Right ventricle myocardium superior (tissue), 1 donor: ENCODE measurements at regions not wholly inside any gene's neighbourhood (a gene's known extent, or its start where the extent isn't known, plus 50 kb on each side); places are given as distances from the start of the nearest gene placed in this dataset.
"Not testable (repeated sequence)": the region's sequence is repeated elsewhere in the genome, so short reads cannot be mapped to it uniquely, and the experiment has no call there.

Source experiments
- ATAC-seq: fragments of 200-7000 bp; cut with Tn5 transposase; one replicate; pipeline ENCODE4 v1.9.1; 2020; ENCODE audit warnings: mild to moderate bottlenecking; ENCODE audit not compliant: poor library complexity
- DNase-seq: peaks from one replicate; pipeline ENCODE4 v3.0.0-alpha.2; 2020
- intact Hi-C: fragments of 100-400 bp; cut with DNase I; formaldehyde crosslinking; loops from one replicate; pipeline ENCODE4 v1.11.2; 2022
- donor health status: DM: no; HTN: yes; CAD: no; lungs with severe emphysema.

GRCh38 chr6:119965008-119965407, 615.4 kb upstream of the MAN1A1 start:
- ATAC-seq = no peak
- intact Hi-C loops = no loop called here
- no peak for DNase-seq

DNA sequence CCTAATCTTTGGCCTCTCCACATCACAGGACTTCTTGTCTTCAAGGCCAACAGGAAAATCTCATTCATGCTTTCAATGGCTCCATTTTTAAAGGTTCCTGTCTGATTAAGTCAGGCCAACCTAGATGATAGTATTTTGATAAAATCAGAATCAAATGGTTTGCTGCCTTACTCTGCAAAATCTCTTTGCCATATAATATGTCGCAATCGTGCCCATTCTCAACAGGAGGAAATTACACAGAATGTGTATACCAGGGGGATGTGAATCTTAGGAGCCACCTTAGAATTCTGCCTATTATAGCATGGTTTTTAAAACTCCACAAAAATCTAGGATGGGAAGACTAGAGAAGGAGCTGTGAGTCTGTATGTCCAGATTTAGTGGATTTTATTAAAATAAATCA, 612.9 kb upstream of the MAN1A1 start:
- intact Hi-C loops = no loop called here

GRCh38 chr6:119961450-119961849, 611.9 kb upstream of the MAN1A1 start:
- ATAC-seq (no peak), DNase-seq (no peak)
- intact Hi-C loops = no loop called here

More for the DNA sequence above, 612.9 kb upstream of the MAN1A1 start:
- DNase-seq = no peak
- ATAC-seq = no peak

DNA sequence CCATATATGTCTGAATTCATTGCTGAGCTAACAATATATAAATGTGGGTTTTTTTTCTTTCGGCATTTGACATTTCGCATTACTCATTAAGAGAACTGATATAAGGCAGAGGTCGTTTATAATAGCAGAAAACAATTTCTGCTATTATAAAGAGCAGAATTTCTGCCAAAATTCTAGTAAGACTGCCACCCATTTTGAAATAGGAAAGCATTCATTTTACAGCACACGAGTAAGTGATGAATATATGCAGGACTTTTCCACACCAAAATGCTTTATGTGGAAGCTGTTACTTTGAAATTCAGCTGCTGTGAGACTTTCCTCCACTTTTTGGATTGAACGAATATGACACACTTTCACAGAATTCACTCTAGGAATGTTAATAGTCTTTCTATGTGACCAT, 610.9 kb upstream of the MAN1A1 start:
- ATAC-seq (no peak), DNase-seq (no peak)
- intact Hi-C loops = no loop called here

- intact Hi-C loops = no loop called here
- ATAC-seq (no peak), DNase-seq (no peak)
Measured at GRCh38 chr6:119960036-119960435, 610.5 kb upstream of the MAN1A1 start.

- intact Hi-C loops = no loop called here
- DNase-seq (no peak), ATAC-seq (no peak)
Measured at GRCh38 chr6:119957195-119957594, 607.6 kb upstream of the MAN1A1 start.

DNA sequence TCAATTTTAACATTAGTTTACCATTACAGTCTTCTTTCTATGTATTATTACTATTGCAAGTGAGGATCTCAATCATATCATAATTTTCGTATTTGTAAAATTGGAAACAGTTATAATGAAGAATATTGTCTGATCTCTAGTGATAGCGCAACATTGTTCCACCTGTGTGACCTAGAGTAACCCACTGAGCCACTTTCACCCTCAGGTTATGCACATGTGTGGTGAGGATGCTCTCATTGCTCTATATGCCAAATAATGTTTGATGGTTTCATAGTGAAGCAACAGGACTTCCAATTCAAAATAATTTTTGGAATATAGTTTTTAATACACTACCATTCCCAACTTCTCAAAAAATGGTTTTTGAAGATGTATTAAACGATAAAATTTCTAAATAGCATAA, 603.1 kb upstream of the MAN1A1 start:
- ATAC-seq = no peak
- intact Hi-C loops = no loop called here
- DNase-seq = no peak

- ATAC-seq (no peak), DNase-seq (no peak)
- intact Hi-C loops = no loop called here
Measured at GRCh38 chr6:119950681-119951080, 601.1 kb upstream of the MAN1A1 start.

DNA sequence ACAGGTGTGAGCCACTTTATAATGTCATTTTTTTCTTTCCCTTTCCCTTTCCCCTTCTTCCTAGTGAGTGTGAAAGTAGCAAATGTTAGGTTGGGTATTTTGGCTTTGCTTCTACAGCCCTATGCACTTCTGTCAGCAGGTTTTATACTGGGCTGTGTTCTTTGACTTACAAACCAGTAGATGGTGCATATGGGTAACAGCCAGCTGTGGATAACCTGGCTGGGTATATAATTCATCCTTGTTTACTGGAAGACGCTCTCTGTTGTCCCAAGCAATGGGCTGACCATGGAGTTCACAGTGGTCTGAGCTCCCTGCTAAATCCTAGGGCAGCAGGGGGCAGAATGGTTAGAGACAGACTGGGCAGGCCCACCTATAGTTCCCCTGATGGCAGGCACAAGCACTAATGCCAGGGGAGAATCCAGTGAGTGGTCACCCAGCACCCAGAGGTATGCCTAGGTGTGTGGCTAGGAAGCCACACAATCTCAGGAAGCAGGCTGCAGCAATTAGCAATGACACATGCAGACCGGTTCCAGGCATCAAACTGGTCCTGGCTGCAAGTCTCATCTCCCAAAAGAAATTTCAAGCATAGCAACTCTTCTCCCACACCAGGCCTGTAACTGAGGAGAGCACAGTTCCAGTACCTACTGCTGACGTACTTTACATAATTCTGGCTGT, 592.7 kb upstream of the MAN1A1 start:
- DNase-seq = no peak
- intact Hi-C loops = no loop called here
- no peak for ATAC-seq

DNA sequence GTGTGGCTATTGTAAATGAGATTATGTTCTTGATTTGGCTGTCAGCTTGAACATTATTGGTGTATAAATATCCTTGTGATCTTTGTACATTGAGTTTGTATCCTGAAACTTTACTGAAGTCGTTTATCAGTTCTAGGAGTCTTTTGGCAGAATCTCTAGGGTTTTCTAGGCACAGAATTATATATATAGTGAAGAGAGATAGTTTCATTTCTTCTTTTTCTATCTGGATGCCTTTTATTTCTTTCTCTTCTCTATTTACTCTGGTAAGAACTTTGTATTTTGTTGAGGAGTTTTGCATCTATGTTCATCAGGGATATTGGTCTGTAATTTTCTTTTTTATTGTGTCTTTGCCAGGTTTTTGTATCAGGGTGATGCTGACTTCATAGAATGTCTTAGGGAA, 589.2 kb upstream of the MAN1A1 start:
- ATAC-seq (no peak), DNase-seq (no peak)
- intact Hi-C loops = no loop called here

- no peak for ATAC-seq
Measured at GRCh38 chr6:119934816-119935215, 585.3 kb upstream of the MAN1A1 start.

DNA sequence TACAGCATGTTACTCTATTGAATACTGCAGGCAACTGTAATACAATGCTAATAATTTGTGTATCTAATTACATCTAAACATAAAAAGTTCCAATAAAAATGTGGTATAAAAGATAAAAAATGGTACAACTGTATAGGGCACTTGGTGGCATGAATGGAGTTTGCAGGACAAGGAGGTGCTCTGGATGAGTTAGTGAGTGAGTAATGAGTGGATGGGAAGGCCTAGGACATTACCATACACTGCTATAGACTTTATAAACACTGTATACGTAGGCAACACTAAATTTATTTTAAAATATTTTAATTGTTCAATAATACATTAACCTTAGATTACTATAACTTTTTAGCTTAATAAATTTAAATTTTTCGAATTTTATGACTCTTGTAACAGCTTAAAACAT, 579.6 kb upstream of the MAN1A1 start:
- DNase-seq (no peak), ATAC-seq (no peak)
- intact Hi-C loops = no loop called here

More at GRCh38 chr6:119934816-119935215, 585.3 kb upstream of the MAN1A1 start:
- intact Hi-C loops = no loop called here
- no peak for DNase-seq

DNA sequence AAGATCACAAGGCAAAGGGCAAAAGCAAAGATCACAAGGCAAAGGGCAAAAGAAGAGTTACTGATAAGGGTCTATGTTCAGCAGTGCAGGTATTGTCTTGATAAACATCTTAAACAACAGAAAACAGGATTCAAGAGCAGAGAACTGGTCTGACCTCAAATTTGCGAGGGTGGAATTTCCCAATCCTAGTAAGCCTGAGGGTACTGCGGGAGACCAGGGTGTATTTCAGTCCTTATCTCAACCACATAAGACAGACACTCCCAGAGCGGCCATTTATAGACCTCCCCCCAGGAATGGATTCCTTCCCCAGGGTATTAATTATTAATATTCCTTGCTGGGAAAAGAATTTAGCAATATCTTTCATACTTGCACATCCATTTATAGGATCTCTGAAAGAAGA, 575.3 kb upstream of the MAN1A1 start:
- DNase-seq, intact Hi-C loops, ATAC-seq: not testable (repeated sequence)

GRCh38 chr6:119922814-119923213, 573.3 kb upstream of the MAN1A1 start:
- DNase-seq = no peak
- intact Hi-C loops = no loop called here
- ATAC-seq = no peak

DNA sequence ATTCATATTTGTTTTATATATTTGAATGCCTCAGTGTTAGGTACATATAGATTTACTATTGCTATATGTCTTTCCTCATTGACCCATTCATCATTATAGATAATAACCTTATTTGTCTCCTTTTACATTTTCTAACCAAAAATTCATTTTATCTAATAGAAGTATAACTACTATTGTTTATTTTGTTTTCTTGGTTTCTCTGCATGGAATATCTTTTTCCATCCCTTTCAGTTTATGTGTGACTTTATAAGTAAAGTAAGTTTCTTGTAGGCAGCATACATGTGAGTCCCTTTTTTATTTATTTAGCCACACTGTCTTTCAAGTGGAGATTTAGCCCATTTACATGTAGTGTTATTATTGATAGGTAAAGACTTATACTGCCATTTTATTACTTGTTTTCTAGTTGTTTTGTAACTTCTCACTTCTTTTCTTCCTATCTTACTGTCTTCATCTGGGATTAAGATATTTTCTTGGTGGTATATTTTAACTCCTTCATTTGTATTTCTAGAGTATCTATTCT, 572.0 kb upstream of the MAN1A1 start:
- intact Hi-C loops = no loop called here
- ATAC-seq = no peak
- no peak for DNase-seq

- intact Hi-C loops = no loop called here
- DNase-seq (no peak), ATAC-seq (no peak)
Measured at GRCh38 chr6:119917186-119917585, 567.6 kb upstream of the MAN1A1 start.

DNA sequence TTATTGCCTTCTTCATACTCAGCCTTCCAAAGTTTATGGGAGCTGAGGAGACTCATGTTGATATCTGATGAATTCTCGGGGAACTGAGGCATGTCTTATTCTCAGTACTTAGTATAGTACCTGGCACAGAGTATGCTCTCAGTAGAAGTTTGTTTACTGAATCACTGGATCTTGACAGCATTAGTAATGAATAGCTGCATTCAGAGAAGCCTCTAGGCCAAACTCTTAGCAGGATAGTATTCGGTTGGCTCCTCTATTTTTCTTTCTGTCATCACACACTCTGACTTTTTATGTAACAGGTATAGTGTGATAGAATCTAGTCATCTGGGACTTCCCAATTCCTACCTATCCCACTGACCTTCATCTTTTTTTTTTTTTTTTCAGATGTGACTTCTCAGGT, 566.4 kb upstream of the MAN1A1 start:
- DNase-seq (no peak), ATAC-seq (no peak)
- intact Hi-C loops = no loop called here

- no peak for DNase-seq
- intact Hi-C loops = no loop called here
- ATAC-seq = no peak
Measured at GRCh38 chr6:119908157-119908556, 558.6 kb upstream of the MAN1A1 start.

GRCh38 chr6:119902681-119903080, 553.1 kb upstream of the MAN1A1 start:
- no peak for ATAC-seq
- intact Hi-C loops = no loop called here
- DNase-seq = no peak

DNA sequence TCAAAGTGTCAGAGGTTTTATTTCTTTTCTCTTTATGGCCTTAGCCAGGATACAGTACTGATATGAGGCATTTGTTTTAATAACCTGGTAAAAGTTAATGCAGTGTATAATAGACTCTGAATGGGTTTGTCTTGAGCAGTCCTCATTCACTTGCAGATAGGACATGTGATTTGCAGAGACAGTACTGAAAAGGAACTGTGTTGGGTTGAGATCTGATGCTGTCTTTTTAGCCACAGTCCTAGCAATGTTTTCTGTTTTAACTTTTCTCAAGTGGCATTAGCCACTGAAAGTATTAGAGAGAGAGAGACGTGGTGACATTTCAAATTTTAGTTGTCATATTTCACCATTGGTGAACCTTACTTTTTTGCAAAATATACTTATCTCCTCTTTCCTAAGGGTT, 547.2 kb upstream of the MAN1A1 start:
- intact Hi-C loops = no loop called here
- DNase-seq (no peak), ATAC-seq (no peak)

DNA sequence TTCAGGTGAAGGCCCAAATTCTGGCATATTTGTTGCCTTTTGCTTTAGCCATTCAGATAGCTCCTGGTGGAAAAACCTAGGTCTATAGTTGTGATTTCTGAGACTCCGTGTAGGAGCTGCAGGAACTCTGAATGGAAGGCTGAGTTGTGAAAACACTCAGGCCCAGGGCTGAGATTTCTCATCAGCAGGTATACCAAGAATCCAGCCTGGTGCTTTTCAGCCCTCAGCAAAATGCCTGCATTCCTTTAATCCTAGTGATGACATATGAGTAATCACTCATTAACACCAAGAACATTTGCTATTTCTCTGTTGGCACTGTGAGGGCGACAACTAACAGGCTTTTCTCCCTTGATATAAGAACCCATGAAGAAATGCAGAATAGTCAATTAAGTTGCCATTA, 546.1 kb upstream of the MAN1A1 start:
- ATAC-seq (no peak), DNase-seq (no peak)
- intact Hi-C loops = no loop called here
